ACC112 (cell line): ENCODE measurements at regions not wholly inside any gene's neighbourhood (a gene's known extent, or its start where the extent isn't known, plus 50 kb on each side); places are given as distances from the start of the nearest gene placed in this dataset.

Source experiments
- H2AFZ ChIP-seq: fragments of 200-600 bp; sonication (generic); one replicate; pipeline ENCODE4 v1.6.0; 2017; ENCODE audit warnings: antibody characterized with exemption, low read length; ENCODE audit not compliant: unreplicated experiment
- H3K27ac ChIP-seq: fragments of 200-600 bp; sonication (generic); 2 replicates; pipeline ENCODE4 v1.5.1; 2014; ENCODE audit warnings: low read depth, mild to moderate bottlenecking, antibody characterized with exemption, low read length, moderate library complexity
- H3K27me3 ChIP-seq: fragments of 200-600 bp; sonication (generic); 2 replicates; pipeline ENCODE4 v1.6.1; 2014; ENCODE audit warnings: mild to moderate bottlenecking, antibody characterized with exemption, low read length, moderate library complexity, mixed read lengths; ENCODE audit not compliant: insufficient read depth
- H3K36me3 ChIP-seq: fragments of 200-600 bp; sonication (generic); 2 replicates; pipeline ENCODE4 v1.6.1; 2016; ENCODE audit warnings: mild to moderate bottlenecking, antibody characterized with exemption, low read length, moderate library complexity, mixed read lengths; ENCODE audit not compliant: insufficient read depth
- H3K4me1 ChIP-seq: fragments of 200-600 bp; sonication (generic); one replicate; pipeline ENCODE4 v1.6.1; 2016; ENCODE audit warnings: low read length, mixed read lengths; ENCODE audit not compliant: insufficient read depth, unreplicated experiment, control insufficient read depth
- H3K4me3 ChIP-seq: fragments of 200-600 bp; sonication (generic); 2 replicates; pipeline ENCODE4 v1.5.1; 2014; ENCODE audit warnings: mild to moderate bottlenecking, low read depth, low read length
- H3K79me2 ChIP-seq: fragments of 200-600 bp; sonication (generic); one replicate; pipeline ENCODE4 v1.6.0; 2016; ENCODE audit warnings: low read length; ENCODE audit not compliant: control insufficient read depth, unreplicated experiment, insufficient read depth

DNA sequence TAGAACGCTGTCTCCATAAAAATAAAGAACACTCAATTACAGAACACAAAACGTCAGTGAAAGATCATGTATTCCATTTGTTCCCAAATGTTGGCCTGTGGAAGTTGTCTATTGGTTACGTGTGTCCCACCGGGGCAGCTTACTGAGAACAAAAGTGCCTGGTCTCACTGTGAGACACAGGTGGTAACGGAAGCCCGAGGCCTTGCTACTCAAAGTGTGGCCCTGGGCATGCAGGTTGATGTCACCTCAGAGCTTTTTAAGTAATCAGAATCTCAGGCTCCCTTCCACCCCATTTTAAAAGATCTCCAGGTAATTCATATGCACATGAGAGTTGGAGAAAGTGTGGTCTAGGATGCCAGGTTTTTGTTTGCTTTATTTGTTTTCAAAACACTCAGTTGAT is 422.5 kb upstream of the OPRM1 start:
- Histone ChIP-seq H3K27ac (no peak overlapping the region), H3K27me3 (no peaks in the 10 kb centered on the region), H3K79me2 (no peaks in the 10 kb centered on the region), H2AFZ (no peak overlapping the region), H3K4me1 (no peaks in the 10 kb centered on the region), H3K4me3 (no peak overlapping the region), H3K36me3 (no peaks in the 10 kb centered on the region)

DNA sequence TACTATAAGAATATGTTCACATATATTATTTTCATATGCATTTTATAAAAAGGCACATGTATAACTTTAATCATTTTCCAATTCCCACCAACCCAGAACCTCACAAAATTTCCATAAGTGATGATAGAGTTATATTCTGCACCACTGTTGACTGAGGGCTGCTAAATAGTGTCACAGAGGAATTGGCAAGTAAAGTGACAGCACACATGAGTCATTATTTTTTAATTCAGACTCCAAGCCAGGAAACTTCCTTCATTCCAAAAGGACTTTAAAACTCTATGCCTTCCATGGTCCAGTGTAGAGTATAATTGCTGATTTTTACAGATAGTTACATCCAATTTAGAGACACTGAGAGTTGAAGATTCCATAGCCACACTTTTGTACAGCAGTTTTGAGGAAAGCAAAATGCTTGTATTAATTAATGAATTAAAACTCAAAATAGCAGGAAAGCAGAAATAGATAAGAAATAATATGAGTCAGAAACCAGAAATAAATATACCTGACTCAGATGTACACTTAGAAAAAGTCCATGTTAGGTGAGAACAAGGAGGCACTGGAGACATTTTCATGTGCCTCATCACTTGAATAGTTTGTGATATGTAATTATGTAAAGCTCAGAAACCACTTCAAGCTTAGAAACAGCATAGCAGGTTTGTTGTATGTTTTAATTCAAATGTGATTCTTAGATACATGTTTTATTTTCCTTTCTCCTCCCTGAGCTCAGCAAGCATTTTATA is 425.2 kb upstream of the OPRM1 start:
- Histone ChIP-seq H3K79me2 (no peaks in the 10 kb centered on the region), H3K36me3 (no peaks in the 10 kb centered on the region), H3K4me1 (no peaks in the 10 kb centered on the region), H3K27me3 (no peaks in the 10 kb centered on the region), H3K4me3 (no peak overlapping the region), H2AFZ (no peak overlapping the region), H3K27ac (no peak overlapping the region)

- Histone ChIP-seq H3K4me1 (no peaks in the 10 kb centered on the region), H3K79me2 (no peaks in the 10 kb centered on the region), H3K4me3 (no peak overlapping the region), H2AFZ (no peak overlapping the region), H3K27ac (no peak overlapping the region), H3K27me3 (no peaks in the 10 kb centered on the region; the same call in 1 of the 2 replicates), H3K36me3 (no peaks in the 10 kb centered on the region)
Observed at GRCh38 chr6:153602401-153602800, 436.6 kb upstream of the OPRM1 start.

GRCh38 chr6:153599901-153600300 is 439.1 kb upstream of the OPRM1 start:
- H3K79me2 ChIP-seq, result no peaks in the 10 kb centered on the region
- H3K4me1 ChIP-seq, result no peaks in the 10 kb centered on the region
- H3K36me3 ChIP-seq, result no peaks in the 10 kb centered on the region
- no peak overlapping the region for H3K4me3 ChIP-seq
- no peak overlapping the region for H2AFZ ChIP-seq
- H3K27ac ChIP-seq, result no peak overlapping the region
- H3K27me3 ChIP-seq, result no peaks in the 10 kb centered on the region; the same call in 1 of the 2 replicates

DNA sequence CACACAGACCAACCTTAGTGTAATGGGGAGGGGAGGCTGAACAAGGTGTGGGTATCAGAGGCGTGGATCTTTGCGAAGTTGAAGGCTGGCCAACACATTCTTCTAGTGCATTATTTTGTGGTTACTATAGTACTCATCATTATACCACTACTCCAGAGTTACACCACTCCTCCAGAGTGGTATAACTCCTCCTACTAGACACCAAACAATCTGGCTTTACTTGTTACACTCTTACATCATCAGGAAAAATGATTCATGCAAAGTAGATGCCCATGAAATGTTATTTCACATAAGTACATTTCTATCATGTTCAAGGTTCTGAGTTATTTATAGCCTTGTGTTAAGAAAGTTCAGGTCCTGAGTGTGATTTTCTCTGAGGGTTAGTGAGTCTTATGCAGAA is 443.1 kb upstream of the OPRM1 start:
- H3K79me2 ChIP-seq, result no peaks in the 10 kb centered on the region
- H3K4me3 ChIP-seq, result no peak overlapping the region
- no peak overlapping the region for H3K27ac ChIP-seq
- no peaks in the 10 kb centered on the region for H3K4me1 ChIP-seq
- no peaks in the 10 kb centered on the region for H3K27me3 ChIP-seq
- H2AFZ ChIP-seq, result no peak overlapping the region
- H3K36me3 ChIP-seq, result no peaks in the 10 kb centered on the region

- no peaks in the 10 kb centered on the region for H3K27me3 ChIP-seq
- H2AFZ ChIP-seq, result no peak overlapping the region
Observed at GRCh38 chr6:153594871-153595270, 444.2 kb upstream of the OPRM1 start.

GRCh38 chr6:153591159-153591558 is 447.9 kb upstream of the OPRM1 start:
- no peak overlapping the region for H3K27ac ChIP-seq
- H3K4me3 ChIP-seq, result peak overlapping the region; percentile 25
- no peaks in the 10 kb centered on the region for H3K79me2 ChIP-seq
- H2AFZ ChIP-seq, result peak overlapping the region; percentile 44
- no peaks in the 10 kb centered on the region for H3K27me3 ChIP-seq
- H3K4me1 ChIP-seq, result no peaks in the 10 kb centered on the region
- H3K36me3 ChIP-seq, result no peaks in the 10 kb centered on the region

More at GRCh38 chr6:153594871-153595270, 444.2 kb upstream of the OPRM1 start:
- Histone ChIP-seq H3K36me3 (no peaks in the 10 kb centered on the region), H3K4me1 (no peaks in the 10 kb centered on the region), H3K27ac (no peak overlapping the region), H3K4me3 (no peak overlapping the region), H3K79me2 (no peaks in the 10 kb centered on the region)

GRCh38 chr6:153590411-153590810 is 448.6 kb upstream of the OPRM1 start:
- Histone ChIP-seq H2AFZ (no peak overlapping the region), H3K36me3 (no peaks in the 10 kb centered on the region), H3K27ac (no peak overlapping the region), H3K79me2 (no peaks in the 10 kb centered on the region), H3K4me3 (peak overlapping the region; percentile 25; the same call in 1 of the 2 replicates), H3K4me1 (no peaks in the 10 kb centered on the region), H3K27me3 (no peaks in the 10 kb centered on the region)

GRCh38 chr6:153588330-153588729 is 450.7 kb upstream of the OPRM1 start:
- H3K4me1 ChIP-seq, result no peaks in the 10 kb centered on the region
- H3K27ac ChIP-seq, result no peak overlapping the region
- H3K27me3 ChIP-seq, result no peaks in the 10 kb centered on the region
- H2AFZ ChIP-seq, result no peak overlapping the region
- no peaks in the 10 kb centered on the region for H3K79me2 ChIP-seq
- no peak overlapping the region for H3K4me3 ChIP-seq
- H3K36me3 ChIP-seq, result no peaks in the 10 kb centered on the region

DNA sequence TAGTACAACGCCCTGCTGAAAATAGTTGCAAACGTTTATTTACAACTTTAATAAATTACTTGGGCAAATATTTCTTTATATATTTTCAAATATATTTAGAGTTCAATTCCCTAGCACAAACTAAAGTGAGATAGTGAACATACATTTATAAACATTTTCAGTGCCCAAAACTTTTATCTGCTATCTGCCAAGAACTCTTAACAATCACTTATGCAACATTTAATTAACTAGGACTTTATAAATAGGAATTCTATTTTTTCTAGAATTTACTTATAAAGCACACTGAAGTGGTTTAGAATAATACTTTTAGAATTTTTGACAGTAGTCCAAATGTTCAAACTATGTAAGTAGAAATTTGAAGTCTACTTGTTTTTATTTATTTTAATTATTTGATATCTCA is 452.6 kb upstream of the RGS17 start:
- Histone ChIP-seq H3K27me3 (no peaks in the 10 kb centered on the region), H2AFZ (no peak overlapping the region), H3K27ac (no peak overlapping the region), H3K4me3 (no peak overlapping the region), H3K79me2 (no peaks in the 10 kb centered on the region), H3K4me1 (no peaks in the 10 kb centered on the region), H3K36me3 (no peaks in the 10 kb centered on the region)

DNA sequence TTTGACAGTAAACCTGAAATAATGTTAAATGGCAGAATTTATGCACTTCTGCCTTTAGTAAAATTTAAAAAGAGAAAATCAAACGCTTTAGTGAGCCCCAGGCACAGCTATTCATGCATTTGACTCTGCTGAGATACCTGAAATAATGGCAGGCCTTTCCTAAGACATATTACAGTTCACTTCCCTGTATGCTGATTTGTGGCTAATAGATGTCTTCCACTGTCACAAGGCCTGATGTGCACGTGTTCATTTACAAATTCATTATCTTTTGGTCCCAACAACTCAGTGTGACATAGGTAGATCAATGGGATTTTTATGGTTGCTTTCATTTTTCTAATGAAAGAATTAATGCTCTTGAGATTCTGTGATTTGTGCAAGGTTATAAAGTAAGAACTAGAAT is 449.7 kb upstream of the RGS17 start:
- H3K4me3 ChIP-seq, result no peak overlapping the region
- H3K79me2 ChIP-seq, result no peaks in the 10 kb centered on the region
- no peaks in the 10 kb centered on the region for H3K27me3 ChIP-seq
- H3K4me1 ChIP-seq, result no peaks in the 10 kb centered on the region
- H3K27ac ChIP-seq, result no peak overlapping the region
- no peaks in the 10 kb centered on the region for H3K36me3 ChIP-seq
- no peak overlapping the region for H2AFZ ChIP-seq
